ENCODE measurements at regions not wholly inside any gene's neighbourhood (a gene's known extent, or its start where the extent isn't known, plus 50 kb on each side); places are given as distances from the start of the nearest gene placed in this dataset.

DNA sequence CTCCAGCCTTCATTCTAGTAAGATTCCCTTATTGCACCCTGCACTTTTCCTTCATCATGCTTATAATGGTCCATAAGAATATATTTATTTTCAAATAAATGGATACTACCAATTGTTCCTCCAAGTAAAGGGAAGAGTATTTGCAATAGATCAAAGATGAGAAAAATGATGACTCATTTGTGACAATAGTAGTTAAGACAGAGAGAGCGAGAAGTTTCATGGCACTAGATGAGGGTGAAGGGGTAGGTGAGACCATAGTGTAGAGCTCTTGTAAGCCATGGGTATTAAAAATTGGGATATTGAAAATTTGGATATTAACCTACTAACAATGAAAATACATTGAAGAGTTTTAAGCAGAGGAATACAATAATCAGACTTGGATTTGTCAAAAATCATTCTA, 404.6 kb downstream of the EFNA5 start:
- no peak for ATAC-seq (ENCODE audit: low read depth)
- dilution Hi-C loops (cut with HindIII; ENCODE audit: low sequenced_read_pairs, unreplicated experiment), result no loop called here
- in situ Hi-C loops (cut with MboI; ENCODE audit: low sequenced_read_pairs), result no loop called here
- Histone ChIP-seq H3K27me3 (ENCODE audit: control insufficient read depth, insufficient read depth, low read length) (no peaks in the 10 kb centered on the region), H4K5ac (ENCODE audit: low read depth, low read length) (no peak overlapping the region), H3K9me1 (ENCODE audit: insufficient read depth, low read length) (no peaks in the 10 kb centered on the region), H3K23ac (ENCODE audit: low read depth, low read length) (no peak overlapping the region), H2AK9ac (replicated peaks; ENCODE audit: low read depth, low read length, poor library complexity) (no peak overlapping the region), H2AK5ac (ENCODE audit: low read depth, low read length) (no peak overlapping the region), H3K4ac (ENCODE audit: low read depth, low read length) (no peak overlapping the region), H2BK20ac (ENCODE audit: low read depth, low read length) (no peak overlapping the region), H3K4me3 (ENCODE audit: insufficient read depth, low read depth, low read length) (no peak overlapping the region), H4K8ac (ENCODE audit: low read depth in 2 of 2, low read length in 2 of 2) (no peak overlapping the region), H3K18ac (ENCODE audit: low read depth, low read length) (no peak overlapping the region), H2AFZ (replicated peaks; ENCODE audit: low read length, poor library complexity) (no peak overlapping the region), H3K4me2 (ENCODE audit: low read depth, low read length) (no peak overlapping the region), H3K56ac (ENCODE audit: extremely low read depth, insufficient read depth, low read length) (no peak overlapping the region), H2BK120ac (ENCODE audit: low read depth, low read length) (no peak overlapping the region), H2BK5ac (ENCODE audit: low read depth, low read length, poor library complexity, severe bottlenecking) (no peak overlapping the region), H3K9ac (ENCODE audit: low read depth, low read length) (no peak overlapping the region), H3K14ac (replicated peaks; ENCODE audit: low read depth, low read length) (no peak overlapping the region), H3K36me3 (ENCODE audit: control insufficient read depth, insufficient read depth, low read length) (no peaks in the 10 kb centered on the region), H3K9me3 (ENCODE audit: control insufficient read depth, insufficient read depth, low read length) (no peaks in the 10 kb centered on the region; the same call in 1 of the 2 replicates), H3K27ac (ENCODE audit: insufficient read depth, low read length) (no peak overlapping the region), H2BK15ac (ENCODE audit: low read depth, low read length) (no peak overlapping the region), H4K91ac (ENCODE audit: insufficient read depth, low read depth, low read length) (no peak overlapping the region), H3K79me1 (ENCODE audit: low read depth in 1 of 2, low read length in 2 of 2) (no peaks in the 10 kb centered on the region), H4K20me1 (ENCODE audit: insufficient read depth, low read length) (no peaks in the 10 kb centered on the region), H3K4me1 (ENCODE audit: control insufficient read depth, insufficient read depth, low read length) (no peaks in the 10 kb centered on the region)
- ChIA-PET POLR2A (ENCODE audit: unreplicated experiment) (no interaction called here), CTCF (no interaction called here)
- DNase-seq, result no peak
- WGBS, 2 experiments (ENCODE audit: extremely low coverage in 2 of 2, insufficient read length in 1 of 2), result no CpG with 5 or more reads among the region's 1 CpG
- no peak for TF ChIP-seq MXI1 (IDR thresholded peaks at IDR 0.05; ENCODE audit: borderline replicate concordance, low read depth, low read length)
- intact Hi-C loops (cut with micrococcal nuclease), result no loop called here
- BruUV-seq (replicated peaks), result no TSS peak

Measured in IMR-90 (cell line).